ENCODE measurements at regions not wholly inside any gene's neighbourhood (a gene's known extent, or its start where the extent isn't known, plus 50 kb on each side); places are given as distances from the start of the nearest gene placed in this dataset.

- no peak overlapping the region for H3K27ac ChIP-seq (ENCODE audit: low read length)
- H3K4me1 ChIP-seq (ENCODE audit: control insufficient read depth, insufficient read depth, low read length), result no peaks in the 10 kb centered on the region
- BruUV-seq (replicated peaks), result no TSS peak
- in situ Hi-C loops (cut with HindIII; ENCODE audit: low pct_unique_long_range_greater_than_20kb, low sequenced_read_pairs), result no loop called here
- no peak for TF ChIP-seq SIN3A (IDR thresholded peaks at IDR 0.05; ENCODE audit: borderline replicate concordance, insufficient read depth, low read depth, low read length)
- no peak for TF ChIP-seq REST (IDR thresholded peaks at IDR 0.05; ENCODE audit: insufficient read depth in 1 of 2, low read depth in 2 of 2, low read length in 1 of 2)
- no peak for TF ChIP-seq CTCF (IDR thresholded peaks at IDR 0.05)
- no peak for TF ChIP-seq TCF7L2 (IDR thresholded peaks at IDR 0.05; ENCODE audit: low read depth, low read length)
- TF ChIP-seq POLR2AphosphoS5 (IDR thresholded peaks at IDR 0.05; ENCODE audit: low read depth, low read length), result no peak
- intact Hi-C loops (cut with micrococcal nuclease; ENCODE audit: unreplicated experiment), result no loop called here
- CTCF ChIA-PET, result no interaction called here
- POLR2A ChIA-PET, result no interaction called here
- no peaks in the 10 kb centered on the region for H3K36me3 ChIP-seq (ENCODE audit: control insufficient read depth, insufficient read depth, low read length)
- no peak overlapping the region for H3K4me3 ChIP-seq (ENCODE audit: low read depth in 2 of 2, low read length in 2 of 2)
- H3K9me3 ChIP-seq (ENCODE audit: control insufficient read depth, insufficient read depth, low read depth, low read length), result no peaks in the 10 kb centered on the region
- DNase-seq (ENCODE audit: low read depth, low spot score), result no peak
- H3K27me3 ChIP-seq (ENCODE audit: control insufficient read depth, insufficient read depth, low read length), result peaks cover 8% of the 10 kb centered on the region
- ATAC-seq, result no peak
These were observed 201.1 kb upstream of the GLRA1 start for GRCh38 chr5:152125661-152126205.

- no peak for ATAC-seq
- in situ Hi-C loops (cut with HindIII; ENCODE audit: low pct_unique_long_range_greater_than_20kb, low sequenced_read_pairs), result no loop called here
These were observed 199.9 kb upstream of the GLRA1 start for GRCh38 chr5:152124409-152125041.

More at GRCh38 chr5:152124409-152125041, 199.9 kb upstream of the GLRA1 start:
- H3K27me3 ChIP-seq (ENCODE audit: control insufficient read depth, insufficient read depth, low read length), result peaks cover 8% of the 10 kb centered on the region
- no peak overlapping the region for H3K27ac ChIP-seq (ENCODE audit: low read length)
- TF ChIP-seq POLR2AphosphoS5 (IDR thresholded peaks at IDR 0.05; ENCODE audit: low read depth, low read length) (no peak), REST (IDR thresholded peaks at IDR 0.05; ENCODE audit: insufficient read depth in 1 of 2, low read depth in 2 of 2, low read length in 1 of 2) (no peak)
- no TSS peak for BruUV-seq (replicated peaks)
- CTCF ChIA-PET, result no interaction called here
- H3K36me3 ChIP-seq (ENCODE audit: control insufficient read depth, insufficient read depth, low read length), result no peaks in the 10 kb centered on the region
- H3K4me1 ChIP-seq (ENCODE audit: control insufficient read depth, insufficient read depth, low read length), result no peaks in the 10 kb centered on the region
- no peak for DNase-seq (ENCODE audit: low read depth, low spot score)
- POLR2A ChIA-PET, result no interaction called here
- intact Hi-C loops (cut with micrococcal nuclease; ENCODE audit: unreplicated experiment), result no loop called here
- no peak overlapping the region for H3K4me3 ChIP-seq (ENCODE audit: low read depth in 2 of 2, low read length in 2 of 2)
- H3K9me3 ChIP-seq (ENCODE audit: control insufficient read depth, insufficient read depth, low read depth, low read length), result no peaks in the 10 kb centered on the region
